IPS-20b (cell line): ENCODE measurements at regions not wholly inside any gene's neighbourhood (a gene's known extent, or its start where the extent isn't known, plus 50 kb on each side); places are given as distances from the start of the nearest gene placed in this dataset.
A peak's percentile ranks its signal among the peaks of the same experiment; 100 is the strongest.
"Not testable (repeated sequence)": the region's sequence is repeated elsewhere in the genome, so short reads cannot be mapped to it uniquely, and the experiment has no call there.

ENCODE experiments used
- H3K27ac ChIP-seq: one replicate; pipeline ENCODE4 v1.5.1; 2013; ENCODE audit warnings: low read length
- H3K27me3 ChIP-seq: 2 replicates; pipeline ENCODE4 v1.6.1; 2013; ENCODE audit warnings: mild to moderate bottlenecking, low read length, inconsistent platforms; ENCODE audit not compliant: insufficient read depth
- H3K36me3 ChIP-seq: 2 replicates; pipeline ENCODE4 v1.6.1; 2013; ENCODE audit warnings: low read depth, mild to moderate bottlenecking, inconsistent platforms, low read length, moderate library complexity; ENCODE audit not compliant: insufficient read depth
- H3K4me1 ChIP-seq: 2 replicates; pipeline ENCODE4 v1.6.1; 2013; ENCODE audit warnings: mild to moderate bottlenecking, control low read depth, inconsistent platforms, low read length, moderate library complexity; ENCODE audit not compliant: insufficient read depth
- H3K4me3 ChIP-seq: 2 replicates; pipeline ENCODE4 v1.5.1; 2013; ENCODE audit warnings: mild to moderate bottlenecking, low read length, inconsistent platforms
- H3K9ac ChIP-seq: 2 replicates; pipeline ENCODE4 v1.6.1; 2013; ENCODE audit warnings: low read depth, mild to moderate bottlenecking, inconsistent platforms, low read length, moderate library complexity
- H3K9me3 ChIP-seq: 2 replicates; pipeline ENCODE4 v1.6.1; 2013; ENCODE audit warnings: mild to moderate bottlenecking, low read depth, low read length, inconsistent platforms; ENCODE audit not compliant: insufficient read depth

- H3K9ac ChIP-seq: no peak overlapping the region
- H3K36me3 ChIP-seq: no peaks in the 10 kb centered on the region
- no peak overlapping the region for H3K27ac ChIP-seq
- peaks cover 7% of the 10 kb centered on the region; the same call in 1 of the 2 replicates for H3K4me1 ChIP-seq
- no peak overlapping the region for H3K4me3 ChIP-seq
- no peaks in the 10 kb centered on the region for H3K27me3 ChIP-seq
- H3K9me3 ChIP-seq: no peaks in the 10 kb centered on the region
Observed at GRCh38 chr11:38130976-38131375, 1532.9 kb upstream of the RAG2 start.

GRCh38 chr11:38130514-38130913 is 1532.5 kb upstream of the RAG2 start:
- Histone ChIP-seq H3K4me3 (no peak overlapping the region), H3K27ac (no peak overlapping the region), H3K9me3 (no peaks in the 10 kb centered on the region), H3K4me1 (peaks cover 7% of the 10 kb centered on the region; the same call in 1 of the 2 replicates), H3K9ac (no peak overlapping the region), H3K36me3 (no peaks in the 10 kb centered on the region), H3K27me3 (no peaks in the 10 kb centered on the region)

- no peaks in the 10 kb centered on the region for H3K4me1 ChIP-seq
- no peaks in the 10 kb centered on the region for H3K9me3 ChIP-seq
- no peak overlapping the region for H3K27ac ChIP-seq
- H3K4me3 ChIP-seq: no peak overlapping the region
- H3K36me3 ChIP-seq: no peaks in the 10 kb centered on the region
- no peaks in the 10 kb centered on the region for H3K27me3 ChIP-seq
- H3K9ac ChIP-seq: no peak overlapping the region
Observed at GRCh38 chr11:38123673-38124072, 1525.6 kb upstream of the RAG2 start.

GRCh38 chr11:38116616-38117015 is 1518.6 kb upstream of the RAG2 start:
- H3K27ac ChIP-seq, H3K9ac ChIP-seq, H3K27me3 ChIP-seq, H3K36me3 ChIP-seq, H3K4me3 ChIP-seq, H3K4me1 ChIP-seq: not testable (repeated sequence)
- peaks cover 13% of the 10 kb centered on the region for H3K9me3 ChIP-seq

- not testable (repeated sequence) for H3K27ac ChIP-seq, H3K4me1 ChIP-seq, H3K36me3 ChIP-seq, H3K27me3 ChIP-seq, H3K9ac ChIP-seq, H3K4me3 ChIP-seq
- peaks cover 13% of the 10 kb centered on the region for H3K9me3 ChIP-seq
Observed at GRCh38 chr11:38115381-38115780, 1517.3 kb upstream of the RAG2 start.

- no peaks in the 10 kb centered on the region for H3K27me3 ChIP-seq
- peaks cover 4% of the 10 kb centered on the region for H3K4me1 ChIP-seq
Observed at GRCh38 chr11:38100836-38101462, 1502.9 kb upstream of the RAG2 start.

GRCh38 chr11:38095268-38095667 is 1497.2 kb upstream of the RAG2 start:
- no peak overlapping the region for H3K9ac ChIP-seq
- H3K4me1 ChIP-seq: no peaks in the 10 kb centered on the region
- H3K36me3 ChIP-seq: no peaks in the 10 kb centered on the region
- H3K4me3 ChIP-seq: no peak overlapping the region
- H3K27ac ChIP-seq: no peak overlapping the region
- peaks cover 8% of the 10 kb centered on the region; the same call in 1 of the 2 replicates for H3K9me3 ChIP-seq
- H3K27me3 ChIP-seq: no peaks in the 10 kb centered on the region

More at GRCh38 chr11:38100836-38101462, 1502.9 kb upstream of the RAG2 start:
- Histone ChIP-seq H3K9ac (no peak overlapping the region), H3K4me3 (no peak overlapping the region), H3K36me3 (no peaks in the 10 kb centered on the region), H3K27ac (no peak overlapping the region), H3K9me3 (no peaks in the 10 kb centered on the region)

- Histone ChIP-seq H3K4me3 (peak overlapping the region; percentile 30; the same call in 1 of the 2 replicates), H3K27me3 (no peaks in the 10 kb centered on the region), H3K4me1 (no peaks in the 10 kb centered on the region), H3K9me3 (peaks cover 23% of the 10 kb centered on the region), H3K9ac (no peak overlapping the region), H3K27ac (no peak overlapping the region), H3K36me3 (no peaks in the 10 kb centered on the region)
Observed at GRCh38 chr11:38089726-38090125, 1491.7 kb upstream of the RAG2 start.

GRCh38 chr11:38060920-38061319 is 1462.9 kb upstream of the RAG2 start:
- Histone ChIP-seq H3K4me3 (no peak overlapping the region), H3K4me1 (no peaks in the 10 kb centered on the region), H3K9me3 (no peaks in the 10 kb centered on the region), H3K27me3 (no peaks in the 10 kb centered on the region), H3K36me3 (no peaks in the 10 kb centered on the region), H3K9ac (no peak overlapping the region), H3K27ac (no peak overlapping the region)

- H3K27ac ChIP-seq: no peak overlapping the region
- no peaks in the 10 kb centered on the region for H3K27me3 ChIP-seq
- H3K4me3 ChIP-seq: no peak overlapping the region
- no peaks in the 10 kb centered on the region for H3K36me3 ChIP-seq
- H3K9ac ChIP-seq: no peak overlapping the region
- H3K4me1 ChIP-seq: no peaks in the 10 kb centered on the region
- no peaks in the 10 kb centered on the region for H3K9me3 ChIP-seq
Observed at GRCh38 chr11:38060136-38060535, 1462.1 kb upstream of the RAG2 start.

GRCh38 chr11:38046571-38047135 is 1448.6 kb upstream of the RAG2 start:
- Histone ChIP-seq H3K36me3 (no peaks in the 10 kb centered on the region), H3K9me3 (no peaks in the 10 kb centered on the region), H3K4me1 (peaks cover 29% of the 10 kb centered on the region; the same call in 1 of the 2 replicates), H3K27ac (no peak overlapping the region), H3K9ac (peak overlapping the region; percentile 17; the same call in 1 of the 2 replicates), H3K4me3 (0 out of 2 replicates have a peak overlapping the region, but pooled peaks have one; percentile 2), H3K27me3 (no peaks in the 10 kb centered on the region)

GRCh38 chr11:38043060-38043459 is 1445.0 kb upstream of the RAG2 start:
- H3K27ac ChIP-seq: no peak overlapping the region
- no peak overlapping the region for H3K4me3 ChIP-seq
- H3K27me3 ChIP-seq: no peaks in the 10 kb centered on the region
- H3K4me1 ChIP-seq: peaks cover 13% of the 10 kb centered on the region; the same call in 1 of the 2 replicates
- no peaks in the 10 kb centered on the region for H3K9me3 ChIP-seq
- no peaks in the 10 kb centered on the region for H3K36me3 ChIP-seq
- no peak overlapping the region for H3K9ac ChIP-seq
